Memory B cell (primary cell): ENCODE measurements at regions not wholly inside any gene's neighbourhood (a gene's known extent, or its start where the extent isn't known, plus 50 kb on each side); places are given as distances from the start of the nearest gene placed in this dataset.
"Not testable (repeated sequence)": the region's sequence is repeated elsewhere in the genome, so short reads cannot be mapped to it uniquely, and the experiment has no call there.

Source experiments
- ATAC-seq: fragments of 150-1000 bp; cut with Tn5 transposase; 2 replicates; pipeline ENCODE4 v1.10.0; 2021; ENCODE audit warnings: low read depth, mild to moderate bottlenecking, moderate library complexity
- DNase-seq, 2 donors: peaks; one replicate each; pipeline ENCODE4 v3.0.0; 2022; ENCODE audit warnings: low spot score in 2 of 2
- H3K27ac Mint-ChIP-seq: one replicate; pipeline ENCODE4 v1.8.0; 2022; ENCODE audit warnings: mild to moderate bottlenecking, moderate library complexity, mixed read lengths
- H3K27me3 Mint-ChIP-seq: one replicate; pipeline ENCODE4 v1.8.0; 2022; ENCODE audit warnings: mixed read lengths
- H3K36me3 Mint-ChIP-seq: one replicate; pipeline ENCODE4 v1.8.0; 2022; ENCODE audit warnings: mild to moderate bottlenecking, mixed read lengths
- H3K4me1 Mint-ChIP-seq: one replicate; pipeline ENCODE4 v1.8.0; 2022; ENCODE audit warnings: mixed read lengths
- H3K4me3 Mint-ChIP-seq: one replicate; pipeline ENCODE4 v1.8.0; 2022; ENCODE audit warnings: mild to moderate bottlenecking, moderate library complexity, mixed read lengths
- H3K9me3 Mint-ChIP-seq: one replicate; pipeline ENCODE4 v1.8.0; 2022; ENCODE audit warnings: mixed read lengths

DNA sequence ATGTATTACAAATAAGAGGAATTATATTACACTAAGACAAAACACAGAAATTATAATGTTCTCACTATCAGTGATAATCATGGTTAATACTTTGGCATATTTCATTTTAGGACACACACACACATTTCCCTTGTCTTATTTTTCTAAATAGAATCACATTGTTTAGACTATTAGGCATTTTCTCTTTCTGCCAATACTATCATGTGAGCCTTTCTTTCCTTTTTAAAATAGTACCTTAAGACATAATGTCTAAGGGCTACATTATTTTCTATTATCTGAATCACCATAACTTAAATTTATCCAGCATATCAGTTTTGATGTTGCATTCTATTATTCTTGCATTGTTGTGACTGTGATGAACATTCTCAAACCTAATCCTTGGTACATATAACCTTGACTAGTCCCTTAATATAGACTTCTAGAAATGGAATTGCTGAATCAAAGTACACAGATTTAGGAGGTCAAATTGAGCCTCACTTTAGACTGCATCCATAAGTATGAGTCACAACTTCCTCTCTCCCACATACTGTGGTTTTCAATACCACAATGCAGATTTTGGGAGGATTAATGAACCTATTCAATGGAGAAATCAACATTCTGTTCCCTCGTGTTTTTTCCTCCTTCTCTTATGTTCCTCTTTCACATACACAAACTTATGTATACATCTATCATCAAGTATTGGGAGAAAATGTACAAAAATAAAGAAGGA is 212.6 kb downstream of the MOXD1 start:
- Mint-ChIP-seq H3K27me3 (no peaks in the 10 kb centered on the region), H3K36me3 (no peaks in the 10 kb centered on the region), H3K27ac (no peak overlapping the region), H3K9me3 (no peaks in the 10 kb centered on the region), H3K4me3 (no peak overlapping the region), H3K4me1 (no peaks in the 10 kb centered on the region)
- DNase-seq (no peak), ATAC-seq (no peak)

- DNase-seq = no peak
- no peak overlapping the region for H3K4me3 Mint-ChIP-seq
Observed at GRCh38 chr6:132187816-132188215, 213.5 kb downstream of the MOXD1 start.

GRCh38 chr6:132184966-132185365 is 216.3 kb downstream of the MOXD1 start:
- not testable (repeated sequence) for H3K4me1 Mint-ChIP-seq, H3K27me3 Mint-ChIP-seq, H3K27ac Mint-ChIP-seq, DNase-seq, H3K9me3 Mint-ChIP-seq, H3K4me3 Mint-ChIP-seq, ATAC-seq, H3K36me3 Mint-ChIP-seq

More at GRCh38 chr6:132187816-132188215, 213.5 kb downstream of the MOXD1 start:
- no peaks in the 10 kb centered on the region for H3K4me1 Mint-ChIP-seq
- no peaks in the 10 kb centered on the region for H3K36me3 Mint-ChIP-seq
- no peaks in the 10 kb centered on the region for H3K9me3 Mint-ChIP-seq
- H3K27me3 Mint-ChIP-seq = no peaks in the 10 kb centered on the region
- H3K27ac Mint-ChIP-seq = no peak overlapping the region
- ATAC-seq = no peak

- Mint-ChIP-seq H3K4me1 (no peaks in the 10 kb centered on the region), H3K36me3 (peaks cover 3% of the 10 kb centered on the region), H3K4me3 (no peak overlapping the region), H3K27ac (no peak overlapping the region), H3K9me3 (peaks cover 9% of the 10 kb centered on the region), H3K27me3 (peaks cover 12% of the 10 kb centered on the region)
- DNase-seq (no peak), ATAC-seq (no peak)
Observed at GRCh38 chr6:132179955-132180354, 221.3 kb downstream of the MOXD1 start.

GRCh38 chr6:132174919-132175318 is 223.7 kb upstream of the CCN2 start:
- no peak for DNase-seq
- Mint-ChIP-seq H3K27ac (no peak overlapping the region), H3K4me3 (no peak overlapping the region), H3K9me3 (peaks cover 13% of the 10 kb centered on the region), H3K36me3 (peaks cover 3% of the 10 kb centered on the region), H3K27me3 (peaks cover 9% of the 10 kb centered on the region), H3K4me1 (no peaks in the 10 kb centered on the region)
- no peak for ATAC-seq

GRCh38 chr6:132168961-132169360 is 217.8 kb upstream of the CCN2 start:
- ATAC-seq (no peak), DNase-seq (no peak)
- no peak overlapping the region for H3K4me3 Mint-ChIP-seq
- no peaks in the 10 kb centered on the region for H3K4me1 Mint-ChIP-seq
- H3K36me3 Mint-ChIP-seq = no peaks in the 10 kb centered on the region
- no peak overlapping the region for H3K27ac Mint-ChIP-seq
- no peaks in the 10 kb centered on the region for H3K27me3 Mint-ChIP-seq
- peaks cover 3% of the 10 kb centered on the region for H3K9me3 Mint-ChIP-seq

- no peaks in the 10 kb centered on the region for H3K36me3 Mint-ChIP-seq
- DNase-seq (no peak), ATAC-seq (no peak)
- H3K4me1 Mint-ChIP-seq = no peaks in the 10 kb centered on the region
- H3K27ac Mint-ChIP-seq = no peak overlapping the region
- peaks cover 3% of the 10 kb centered on the region for H3K27me3 Mint-ChIP-seq
- H3K4me3 Mint-ChIP-seq = no peak overlapping the region
- no peaks in the 10 kb centered on the region for H3K9me3 Mint-ChIP-seq
Observed at GRCh38 chr6:132167929-132168892, 217.0 kb upstream of the CCN2 start.

DNA sequence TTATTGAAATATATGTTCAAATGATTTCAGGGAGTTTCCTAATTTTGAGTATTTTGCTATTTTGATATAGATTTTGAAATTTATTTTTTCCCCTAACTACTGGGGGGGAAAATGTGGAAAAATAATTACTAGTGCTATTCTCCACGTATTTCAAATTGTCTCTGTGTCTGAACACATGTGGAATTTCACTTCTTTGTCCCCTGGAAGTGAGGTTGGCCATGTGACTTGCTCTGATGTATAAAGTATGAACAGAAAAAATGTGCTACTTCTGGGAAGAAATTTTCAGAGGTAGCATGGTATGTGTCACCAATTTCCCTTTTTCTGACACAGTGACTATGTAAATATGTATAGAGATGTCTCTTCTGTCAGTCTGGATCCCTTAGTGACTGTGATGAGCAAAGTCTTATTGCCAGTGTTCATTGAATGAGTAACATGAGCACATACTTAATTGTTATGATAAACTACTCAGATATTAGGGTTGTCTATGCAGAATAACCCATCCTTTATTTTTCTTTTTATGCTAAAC is 215.4 kb upstream of the CCN2 start:
- Mint-ChIP-seq H3K4me1 (no peaks in the 10 kb centered on the region), H3K9me3 (no peaks in the 10 kb centered on the region), H3K4me3 (no peak overlapping the region), H3K27ac (no peak overlapping the region), H3K27me3 (peaks cover 3% of the 10 kb centered on the region), H3K36me3 (no peaks in the 10 kb centered on the region)
- ATAC-seq (no peak), DNase-seq (no peak)

- no peak for ATAC-seq
- H3K27ac Mint-ChIP-seq = no peak overlapping the region
Observed at GRCh38 chr6:132165677-132166076, 214.5 kb upstream of the CCN2 start.

DNA sequence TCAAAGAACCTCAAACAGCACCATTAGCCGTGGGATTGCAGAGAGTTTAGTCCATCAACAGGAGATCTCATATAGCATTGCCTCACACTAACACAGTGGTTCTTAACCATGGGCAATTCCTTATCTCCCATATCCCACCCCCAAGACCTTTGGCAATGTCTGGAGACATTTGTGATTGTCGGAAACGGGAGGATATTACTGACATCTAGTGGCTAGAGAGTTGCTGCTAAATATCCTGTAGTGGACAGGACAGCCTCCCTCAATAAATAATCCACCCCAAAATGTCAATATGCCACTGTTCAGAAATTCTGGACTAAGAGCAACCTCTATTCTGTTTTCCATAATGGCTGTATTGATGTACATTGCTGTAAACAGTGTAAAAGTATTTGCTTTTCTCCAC is 210.1 kb upstream of the CCN2 start:
- ATAC-seq = no peak
- Mint-ChIP-seq H3K4me3 (no peak overlapping the region), H3K27me3 (peaks cover 7% of the 10 kb centered on the region), H3K9me3 (no peaks in the 10 kb centered on the region), H3K36me3 (no peaks in the 10 kb centered on the region), H3K4me1 (no peaks in the 10 kb centered on the region), H3K27ac (no peak overlapping the region)
- no peak for DNase-seq

More at GRCh38 chr6:132165677-132166076, 214.5 kb upstream of the CCN2 start:
- Mint-ChIP-seq H3K4me3 (no peak overlapping the region), H3K9me3 (no peaks in the 10 kb centered on the region), H3K27me3 (peaks cover 3% of the 10 kb centered on the region), H3K36me3 (no peaks in the 10 kb centered on the region), H3K4me1 (no peaks in the 10 kb centered on the region)
- DNase-seq = no peak

DNA sequence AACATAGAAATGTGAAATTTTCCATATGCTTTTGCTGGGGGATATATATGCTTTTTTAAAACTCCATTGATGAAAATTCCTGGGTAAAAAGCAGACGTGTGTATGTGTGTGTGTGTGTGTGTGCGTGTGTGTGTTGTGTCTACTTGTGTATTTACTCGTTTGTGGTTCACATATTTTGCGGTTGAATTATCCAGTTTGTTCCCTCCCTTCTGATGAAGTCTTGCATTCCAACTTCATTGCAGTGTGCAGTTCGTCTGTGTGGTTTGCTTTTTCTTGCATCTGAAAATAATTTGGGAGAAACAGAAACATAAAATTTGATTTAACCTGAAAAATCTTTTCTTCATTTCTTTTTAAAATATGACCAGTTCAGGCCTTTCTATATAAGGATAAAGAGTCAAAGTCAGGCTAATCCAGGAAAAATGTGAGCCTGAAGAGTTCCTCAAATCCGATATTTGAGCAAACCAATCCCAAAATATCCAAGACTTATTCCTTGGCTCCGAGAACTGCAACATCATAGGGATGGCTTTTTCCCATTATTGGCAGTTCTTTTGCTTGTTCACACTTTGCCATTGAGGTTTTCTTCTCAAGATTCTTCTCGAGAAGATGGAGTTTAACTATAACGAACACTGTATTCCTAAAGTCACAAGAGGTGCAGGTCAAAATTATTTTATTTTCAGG is 202.2 kb upstream of the CCN2 start:
- ATAC-seq (no peak), DNase-seq (no peak)
- Mint-ChIP-seq H3K4me3 (no peak overlapping the region), H3K36me3 (no peaks in the 10 kb centered on the region), H3K27ac (no peak overlapping the region), H3K27me3 (peaks cover 2% of the 10 kb centered on the region), H3K9me3 (peaks cover 1% of the 10 kb centered on the region), H3K4me1 (no peaks in the 10 kb centered on the region)

- Mint-ChIP-seq H3K9me3 (no peaks in the 10 kb centered on the region), H3K27ac (no peak overlapping the region), H3K4me3 (no peak overlapping the region), H3K36me3 (no peaks in the 10 kb centered on the region), H3K4me1 (no peaks in the 10 kb centered on the region), H3K27me3 (peaks cover 1% of the 10 kb centered on the region)
- ATAC-seq (no peak), DNase-seq (no peak)
Observed at GRCh38 chr6:132147530-132148011, 196.4 kb upstream of the CCN2 start.

- ATAC-seq (no peak), DNase-seq (no peak)
- no peaks in the 10 kb centered on the region for H3K9me3 Mint-ChIP-seq
- no peak overlapping the region for H3K27ac Mint-ChIP-seq
- H3K36me3 Mint-ChIP-seq = no peaks in the 10 kb centered on the region
- H3K4me1 Mint-ChIP-seq = no peaks in the 10 kb centered on the region
- H3K27me3 Mint-ChIP-seq = peaks cover 1% of the 10 kb centered on the region
- H3K4me3 Mint-ChIP-seq = no peak overlapping the region
Observed at GRCh38 chr6:132144456-132144855, 193.3 kb upstream of the CCN2 start.

DNA sequence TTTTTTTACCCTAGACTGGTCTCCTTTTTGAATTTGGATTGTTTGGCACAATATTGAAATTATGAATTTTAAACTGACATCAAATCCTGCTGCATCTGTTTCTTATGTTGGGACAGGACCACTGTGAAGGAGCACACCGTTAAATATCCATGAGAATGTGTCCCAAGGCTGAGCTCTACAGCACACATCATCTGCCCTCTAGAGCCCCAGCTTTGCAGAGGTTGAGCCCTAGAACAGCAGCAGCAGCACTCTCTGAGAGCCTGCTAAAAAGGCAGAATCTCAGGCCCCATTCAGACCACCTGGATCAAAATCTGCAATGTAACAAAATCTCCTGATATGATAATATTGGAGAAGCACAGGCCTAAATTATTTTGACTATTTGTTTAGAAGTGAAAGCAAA is 192.1 kb upstream of the CCN2 start:
- Mint-ChIP-seq H3K36me3 (no peaks in the 10 kb centered on the region), H3K9me3 (no peaks in the 10 kb centered on the region), H3K27me3 (peaks cover 3% of the 10 kb centered on the region), H3K27ac (no peak overlapping the region), H3K4me3 (no peak overlapping the region), H3K4me1 (no peaks in the 10 kb centered on the region)
- no peak for ATAC-seq
- no peak for DNase-seq
